Right forelimb (tissue), 1 donor: ENCODE measurements at regions not wholly inside any gene's neighbourhood (a gene's known extent, or its start where the extent isn't known, plus 50 kb on each side); places are given as distances from the start of the nearest gene placed in this dataset.

ENCODE experiments used
- DNase-seq: peaks from one replicate; pipeline ENCODE4 v3.0.0-alpha.2; 2018

- peak; percentile 55 for DNase-seq
Measured at GRCh38 chr1:17488995-17489767, 49.7 kb upstream of the RCC2 start.
